Chondrocyte (in vitro differentiated cells): ENCODE measurements at regions not wholly inside any gene's neighbourhood (a gene's known extent, or its start where the extent isn't known, plus 50 kb on each side); places are given as distances from the start of the nearest gene placed in this dataset.

Experiments
- DNase-seq: peaks from one replicate; pipeline ENCODE4 v3.0.0; 2021; ENCODE audit warnings: mixed read lengths, low spot score
- H3K27ac Mint-ChIP-seq: one replicate; pipeline ENCODE4 v1.8.0; 2021; ENCODE audit warnings: mild to moderate bottlenecking, moderate library complexity, mixed read lengths; ENCODE audit not compliant: unreplicated experiment
- H3K27me3 Mint-ChIP-seq: 2 replicates; pipeline ENCODE4 v1.8.0; 2021; ENCODE audit warnings: low read depth, mixed read lengths
- H3K36me3 Mint-ChIP-seq: 2 replicates; pipeline ENCODE4 v1.8.0; 2021; ENCODE audit warnings: low read depth, mixed read lengths
- H3K4me1 Mint-ChIP-seq: 2 replicates; pipeline ENCODE4 v1.8.0; 2021; ENCODE audit warnings: low read depth, mild to moderate bottlenecking, mixed read lengths
- H3K4me3 Mint-ChIP-seq: one replicate; pipeline ENCODE4 v1.8.0; 2021; ENCODE audit warnings: mild to moderate bottlenecking, moderate library complexity, mixed read lengths; ENCODE audit not compliant: unreplicated experiment
- H3K9me3 Mint-ChIP-seq: 2 replicates; pipeline ENCODE4 v1.8.0; 2021; ENCODE audit warnings: low read depth, mixed read lengths
- CTCF ChIP-seq: fragments of 200-600 bp; sonication (generic); IDR thresholded peaks from 2 replicates; pipeline ENCODE4 v1.5.0; 2021; ENCODE audit warnings: antibody characterized with exemption, mild to moderate bottlenecking, moderate library complexity

- H3K9me3 Mint-ChIP-seq = peaks cover 6% of the 10 kb centered on the region
- TF ChIP-seq CTCF = no peak
- H3K36me3 Mint-ChIP-seq = no peaks in the 10 kb centered on the region
- H3K27me3 Mint-ChIP-seq = peaks cover 17% of the 10 kb centered on the region
- DNase-seq = no peak
- no peaks in the 10 kb centered on the region for H3K4me1 Mint-ChIP-seq
- H3K4me3 Mint-ChIP-seq = no peak overlapping the region
- no peak overlapping the region for H3K27ac Mint-ChIP-seq
These were observed 304.9 kb downstream of the BRD1 start for GRCh38 chr22:49522582-49523373.

- Mint-ChIP-seq H3K36me3 (no peaks in the 10 kb centered on the region), H3K4me1 (no peaks in the 10 kb centered on the region), H3K4me3 (no peak overlapping the region), H3K27me3 (peaks cover 17% of the 10 kb centered on the region), H3K9me3 (peaks cover 6% of the 10 kb centered on the region), H3K27ac (no peak overlapping the region)
- TF ChIP-seq CTCF = no peak
- DNase-seq = no peak
These were observed 305.9 kb downstream of the BRD1 start for GRCh38 chr22:49521787-49522224.

- Mint-ChIP-seq H3K9me3 (peaks cover 6% of the 10 kb centered on the region), H3K36me3 (no peaks in the 10 kb centered on the region), H3K4me3 (no peak overlapping the region), H3K4me1 (no peaks in the 10 kb centered on the region), H3K27ac (no peak overlapping the region), H3K27me3 (peaks cover 18% of the 10 kb centered on the region)
- DNase-seq = no peak
- no peak for TF ChIP-seq CTCF
These were observed 308.4 kb downstream of the BRD1 start for GRCh38 chr22:49519117-49519737.

- peaks cover 24% of the 10 kb centered on the region for H3K27me3 Mint-ChIP-seq
- no peak overlapping the region for H3K27ac Mint-ChIP-seq
- H3K9me3 Mint-ChIP-seq = peaks cover 6% of the 10 kb centered on the region
- H3K4me1 Mint-ChIP-seq = no peaks in the 10 kb centered on the region
- H3K4me3 Mint-ChIP-seq = no peak overlapping the region
- TF ChIP-seq CTCF = no peak
- no peaks in the 10 kb centered on the region for H3K36me3 Mint-ChIP-seq
- DNase-seq = no peak
These were observed 309.2 kb downstream of the BRD1 start for GRCh38 chr22:49518436-49518970.

- no peak for DNase-seq
- Mint-ChIP-seq H3K4me3 (no peak overlapping the region), H3K9me3 (peaks cover 6% of the 10 kb centered on the region), H3K36me3 (no peaks in the 10 kb centered on the region), H3K27ac (no peak overlapping the region), H3K4me1 (no peaks in the 10 kb centered on the region), H3K27me3 (peaks cover 29% of the 10 kb centered on the region)
- TF ChIP-seq CTCF = no peak
These were observed 309.9 kb downstream of the BRD1 start for GRCh38 chr22:49517667-49518185.
